Dermis blood vessel endothelial cell (primary cell): ENCODE measurements at regions not wholly inside any gene's neighbourhood (a gene's known extent, or its start where the extent isn't known, plus 50 kb on each side); places are given as distances from the start of the nearest gene placed in this dataset.

Experiments used
- DNase-seq: peaks from one replicate; pipeline ENCODE4 v3.0.0; 2010

GRCh38 chr2:219692521-219692920, 65.1 kb downstream of the SLC4A3 start:
- DNase-seq, result no peak

GRCh38 chr2:219695145-219695709, 67.8 kb downstream of the SLC4A3 start:
- DNase-seq, result no peak

DNA sequence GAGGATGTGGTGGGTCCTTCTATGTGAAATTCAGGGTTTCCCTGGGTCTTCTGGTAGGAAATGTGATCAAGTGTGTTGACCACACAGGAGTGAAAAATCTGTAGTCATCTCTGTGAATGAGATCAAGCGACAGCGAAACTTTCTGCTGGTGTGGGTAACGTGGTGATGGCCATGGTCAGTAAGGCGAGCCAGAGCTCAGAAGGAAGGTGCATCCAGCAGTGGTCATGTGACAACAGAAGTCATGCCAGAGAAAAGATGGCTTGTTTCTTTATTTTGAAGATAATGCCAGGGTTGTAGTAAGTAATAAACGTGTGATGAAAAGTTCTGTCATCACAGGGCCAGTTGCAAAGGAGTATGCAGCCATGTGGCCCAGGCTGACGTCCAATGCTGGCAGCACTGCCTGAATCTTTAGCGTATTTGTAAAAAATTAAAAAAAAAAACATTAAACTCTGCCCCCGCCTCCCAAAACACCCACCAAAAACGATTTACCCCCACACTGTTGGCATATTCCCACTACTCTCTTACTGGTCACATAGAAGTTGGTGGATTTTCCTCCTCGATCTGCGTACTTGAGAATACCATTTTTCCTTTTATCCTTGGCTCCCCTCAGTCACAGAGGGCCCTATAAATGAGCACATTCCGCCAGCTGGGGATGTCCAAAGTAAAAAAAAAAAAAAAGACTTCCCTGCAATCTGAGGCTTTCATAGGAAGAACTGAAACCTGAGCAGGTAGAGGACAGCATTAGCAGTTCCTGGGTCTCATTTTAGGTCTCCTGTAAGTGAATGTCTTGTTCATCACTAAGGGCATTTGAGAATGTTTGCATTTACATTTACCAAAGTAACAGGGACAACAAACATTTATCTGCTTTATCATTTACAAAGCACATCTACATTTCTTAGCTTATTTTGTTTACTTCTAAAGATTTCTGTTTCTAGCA, 70.6 kb downstream of the SLC4A3 start:
- no peak for DNase-seq

GRCh38 chr2:219698748-219699439, 71.5 kb downstream of the SLC4A3 start:
- no peak for DNase-seq

GRCh38 chr2:219699440-219699821, 72.0 kb downstream of the SLC4A3 start:
- DNase-seq, result no peak

GRCh38 chr2:219701847-219702634, 74.6 kb downstream of the SLC4A3 start:
- no peak for DNase-seq

- no peak for DNase-seq
These were observed 75.5 kb downstream of the SLC4A3 start for GRCh38 chr2:219702796-219703545.

- no peak for DNase-seq
These were observed 77.4 kb downstream of the SLC4A3 start for GRCh38 chr2:219704878-219705277.

GRCh38 chr2:219706823-219707281, 79.4 kb downstream of the SLC4A3 start:
- DNase-seq, result no peak

DNA sequence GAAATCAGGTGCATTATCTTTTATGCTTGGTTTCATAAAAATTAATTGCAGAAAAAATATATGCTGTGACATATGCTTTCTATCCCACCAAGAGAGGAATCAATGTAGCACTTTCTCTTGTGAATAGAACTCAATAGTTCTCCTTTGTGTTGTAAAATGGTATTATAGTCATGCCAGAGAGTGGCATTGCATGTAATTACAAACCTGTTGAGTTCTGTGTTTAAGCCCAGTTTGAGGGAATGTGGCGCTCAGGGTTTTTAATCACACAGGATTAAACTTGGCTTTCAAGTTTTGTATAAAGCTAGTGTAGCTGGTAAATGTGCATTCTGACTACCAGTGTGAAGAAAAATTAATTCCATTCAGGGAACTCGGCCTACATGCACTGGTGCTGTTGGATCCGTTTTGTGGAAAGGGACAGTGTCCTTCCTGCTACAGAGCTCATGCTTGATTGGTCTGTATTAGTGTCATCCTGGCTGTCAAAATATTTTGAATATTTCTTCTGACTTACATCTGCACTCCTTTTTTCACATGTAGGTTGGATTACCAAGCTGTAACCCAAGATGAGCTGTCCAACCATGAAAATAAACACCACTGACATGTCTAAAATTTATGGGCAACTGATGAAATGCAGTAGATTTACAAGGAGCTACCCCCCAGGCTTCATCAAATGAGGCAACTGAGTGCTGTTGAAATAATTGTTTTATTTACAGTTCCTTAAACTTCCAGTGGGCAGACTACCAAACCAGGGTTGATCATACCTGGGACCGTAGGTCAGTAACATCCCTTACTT, 80.3 kb downstream of the SLC4A3 start:
- no peak for DNase-seq

- no peak for DNase-seq
These were observed 81.9 kb downstream of the SLC4A3 start for GRCh38 chr2:219709331-219709761.

DNA sequence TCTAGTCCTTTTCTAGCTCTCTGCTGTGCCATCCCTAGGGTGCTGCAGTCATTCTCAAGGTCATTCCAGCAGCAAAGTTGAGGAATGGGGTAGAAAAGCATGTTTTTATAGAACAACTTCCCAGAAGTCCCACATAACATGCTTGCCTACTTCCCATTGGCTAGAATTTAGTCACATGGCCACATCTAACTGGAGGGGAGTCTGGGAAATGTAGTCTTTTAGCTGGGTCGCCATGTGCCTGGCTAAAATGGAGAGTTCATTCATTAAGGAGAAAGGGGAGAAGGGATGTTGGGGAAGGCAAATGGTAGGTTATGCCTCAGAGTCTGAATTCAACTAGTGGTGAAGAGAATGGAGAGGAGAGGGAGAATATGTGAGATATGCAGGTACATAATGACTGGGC, 85.7 kb downstream of the SLC4A3 start:
- peak; percentile 27 for DNase-seq

DNA sequence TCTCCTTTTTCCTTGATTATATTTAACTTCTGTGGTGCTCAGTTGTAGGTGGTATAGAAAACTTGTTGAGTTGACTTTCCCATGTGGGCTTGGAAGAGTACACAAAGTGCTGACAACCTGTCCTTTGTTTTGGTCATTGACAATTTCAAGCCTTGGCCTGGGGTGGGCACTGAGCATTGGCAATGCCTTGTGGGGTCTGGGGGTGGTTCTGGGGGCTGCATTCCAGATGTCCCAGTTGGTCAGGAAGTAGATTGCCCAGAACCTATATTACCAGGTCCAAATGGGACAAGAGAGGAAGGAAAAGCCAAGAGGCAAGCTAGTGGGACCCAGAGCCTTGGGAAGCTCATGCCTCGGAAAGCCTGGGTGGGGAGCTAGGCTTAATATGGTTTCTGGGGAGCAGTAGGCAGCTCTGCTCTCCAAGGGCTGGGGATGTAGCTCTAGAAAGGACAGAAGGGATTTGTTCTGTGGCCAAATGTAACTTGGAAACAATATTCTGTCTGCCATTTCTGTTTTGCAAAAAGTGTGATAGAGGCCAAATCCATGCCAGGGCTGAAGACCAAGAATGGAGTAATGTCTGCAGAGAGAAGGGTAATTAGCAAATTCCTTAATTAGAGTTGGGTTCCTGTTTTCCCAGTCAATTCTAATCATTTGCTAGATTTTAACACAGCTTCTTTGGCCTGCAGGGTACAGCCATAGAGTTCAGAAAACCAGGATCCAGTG, 87.4 kb downstream of the SLC4A3 start:
- DNase-seq, result no peak

DNA sequence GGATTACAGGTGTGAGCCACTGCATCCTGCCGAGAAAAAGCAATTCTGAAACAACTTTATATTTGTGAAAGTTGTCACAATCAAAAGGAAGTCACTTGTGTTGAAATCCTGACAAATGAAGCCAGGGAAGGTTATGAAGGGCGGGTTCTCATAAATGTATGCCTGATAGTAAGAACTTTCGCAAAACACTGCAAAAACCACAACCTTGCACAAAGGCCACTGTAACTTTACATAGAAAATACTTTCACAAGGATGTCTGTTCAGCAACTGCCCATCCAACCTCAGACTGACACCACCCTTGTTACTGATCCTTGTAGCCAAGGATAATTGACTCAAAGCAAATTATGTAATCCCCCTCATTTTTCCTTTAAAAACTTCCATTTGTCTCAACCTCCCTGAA, 90.6 kb downstream of the SLC4A3 start:
- no peak for DNase-seq

- no peak for DNase-seq
These were observed 92.1 kb downstream of the SLC4A3 start for GRCh38 chr2:219719521-219719920.

GRCh38 chr2:219720956-219721355, 93.5 kb downstream of the SLC4A3 start:
- no peak for DNase-seq

GRCh38 chr2:219722276-219722879, 94.9 kb downstream of the SLC4A3 start:
- DNase-seq, result no peak

- DNase-seq, result no peak
These were observed 95.9 kb downstream of the SLC4A3 start for GRCh38 chr2:219723311-219723710.

DNA sequence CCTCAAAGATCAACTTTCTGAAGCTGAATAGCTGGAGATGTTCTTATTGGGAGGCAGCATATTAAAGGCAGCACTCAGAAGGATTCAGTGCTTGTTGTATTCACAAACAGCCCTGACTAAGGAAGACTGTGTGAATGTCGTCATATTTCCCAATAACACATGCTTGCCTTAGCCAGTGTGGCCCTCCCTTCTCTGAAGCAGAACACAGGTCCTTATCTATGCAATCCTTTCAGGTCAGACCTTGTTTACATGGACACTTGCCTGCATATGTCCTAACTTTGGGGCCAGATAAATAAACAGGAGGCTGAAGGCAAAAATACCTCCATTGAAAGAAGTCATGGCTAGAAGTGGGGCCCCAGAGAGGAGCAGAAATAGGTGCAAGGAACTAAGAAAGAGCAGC, 97.2 kb downstream of the SLC4A3 start:
- no peak for DNase-seq

GRCh38 chr2:219726916-219727315, 99.5 kb downstream of the SLC4A3 start:
- DNase-seq, result no peak
